ENCODE measurements at regions not wholly inside any gene's neighbourhood (a gene's known extent, or its start where the extent isn't known, plus 50 kb on each side); places are given as distances from the start of the nearest gene placed in this dataset.
"Not testable (repeated sequence)": the region's sequence is repeated elsewhere in the genome, so short reads cannot be mapped to it uniquely, and the experiment has no call there.

GRCh38 chr2:146730882-146731281 lies 1113.9 kb upstream of the ACVR2A start:
- DNase-seq: no peak

GRCh38 chr2:146721486-146721885 lies 1123.3 kb upstream of the ACVR2A start:
- DNase-seq: no peak

GRCh38 chr2:146720170-146720569 lies 1124.7 kb upstream of the ACVR2A start:
- DNase-seq: no peak

- no peak for DNase-seq
Measured at GRCh38 chr2:146716591-146716990, 1128.2 kb upstream of the ACVR2A start.

- no peak for DNase-seq
Measured at GRCh38 chr2:146709004-146709403, 1135.8 kb upstream of the ACVR2A start.

- DNase-seq: no peak
Measured at GRCh38 chr2:146701183-146701582, 1143.6 kb upstream of the ACVR2A start.

GRCh38 chr2:146697307-146697706 lies 1147.5 kb upstream of the ACVR2A start:
- no peak for DNase-seq

- DNase-seq: not testable (repeated sequence)
Measured at GRCh38 chr2:146696787-146697186, 1148.0 kb upstream of the ACVR2A start.

- no peak for DNase-seq
Measured at GRCh38 chr2:146681991-146682390, 1162.8 kb upstream of the ACVR2A start.

- DNase-seq: no peak
Measured at GRCh38 chr2:146678516-146678915, 1166.3 kb upstream of the ACVR2A start.

- no peak for DNase-seq
Measured at GRCh38 chr2:146677280-146677679, 1167.5 kb upstream of the ACVR2A start.

GRCh38 chr2:146669735-146670134 lies 1175.1 kb upstream of the ACVR2A start:
- DNase-seq: no peak

- DNase-seq: no peak
Measured at GRCh38 chr2:146666340-146666739, 1178.5 kb upstream of the ACVR2A start.

GRCh38 chr2:146665800-146666199 lies 1179.0 kb upstream of the ACVR2A start:
- DNase-seq: no peak

GRCh38 chr2:146661473-146662096 lies 1183.2 kb upstream of the ACVR2A start:
- peak; percentile 25 for DNase-seq

- no peak for DNase-seq
Measured at GRCh38 chr2:146659976-146660375, 1184.9 kb upstream of the ACVR2A start.

- DNase-seq: no peak
Measured at GRCh38 chr2:146652311-146652710, 1192.5 kb upstream of the ACVR2A start.

GRCh38 chr2:146651361-146651760 lies 1193.5 kb upstream of the ACVR2A start:
- DNase-seq: no peak

GRCh38 chr2:146642066-146642465 lies 1202.8 kb upstream of the ACVR2A start:
- DNase-seq: no peak

- DNase-seq: no peak
Measured at GRCh38 chr2:146634230-146635097, 1210.4 kb upstream of the ACVR2A start.

- DNase-seq: no peak
Measured at GRCh38 chr2:146633159-146633558, 1211.7 kb upstream of the ACVR2A start.

- DNase-seq: no peak
Measured at GRCh38 chr2:146632707-146633106, 1212.1 kb upstream of the ACVR2A start.

GRCh38 chr2:146624430-146625160 lies 1220.2 kb upstream of the ACVR2A start:
- DNase-seq: no peak

- no peak for DNase-seq
Measured at GRCh38 chr2:146623771-146624170, 1221.1 kb upstream of the ACVR2A start.

Measured in midbrain (tissue), 1 donor.